ENCODE measurements at regions not wholly inside any gene's neighbourhood (a gene's known extent, or its start where the extent isn't known, plus 50 kb on each side); places are given as distances from the start of the nearest gene placed in this dataset.

DNA sequence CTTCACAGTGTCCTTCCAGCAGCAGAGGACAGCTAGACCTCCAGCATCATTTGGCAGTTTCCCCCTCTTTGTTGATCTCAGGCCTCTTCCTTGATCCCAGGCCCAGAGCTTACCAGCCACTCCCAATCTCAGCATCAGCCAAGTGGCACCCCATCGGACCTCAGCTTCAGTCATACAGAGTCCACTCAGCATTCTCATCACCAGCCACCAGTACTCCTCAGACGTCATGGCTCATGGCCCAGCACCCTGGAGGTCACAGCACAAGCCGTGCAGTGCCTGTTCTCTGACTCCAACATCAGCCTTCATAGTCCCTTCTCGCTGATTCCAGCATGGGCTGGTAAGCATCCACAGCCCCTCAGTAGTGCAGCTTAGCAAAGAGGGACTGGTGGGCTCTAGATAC, 487.6 kb upstream of the DAB1 start:
- no peak overlapping the region for H3K4me3 ChIP-seq (ENCODE audit: low read depth, low read length)
- TF ChIP-seq, protein P1, sequence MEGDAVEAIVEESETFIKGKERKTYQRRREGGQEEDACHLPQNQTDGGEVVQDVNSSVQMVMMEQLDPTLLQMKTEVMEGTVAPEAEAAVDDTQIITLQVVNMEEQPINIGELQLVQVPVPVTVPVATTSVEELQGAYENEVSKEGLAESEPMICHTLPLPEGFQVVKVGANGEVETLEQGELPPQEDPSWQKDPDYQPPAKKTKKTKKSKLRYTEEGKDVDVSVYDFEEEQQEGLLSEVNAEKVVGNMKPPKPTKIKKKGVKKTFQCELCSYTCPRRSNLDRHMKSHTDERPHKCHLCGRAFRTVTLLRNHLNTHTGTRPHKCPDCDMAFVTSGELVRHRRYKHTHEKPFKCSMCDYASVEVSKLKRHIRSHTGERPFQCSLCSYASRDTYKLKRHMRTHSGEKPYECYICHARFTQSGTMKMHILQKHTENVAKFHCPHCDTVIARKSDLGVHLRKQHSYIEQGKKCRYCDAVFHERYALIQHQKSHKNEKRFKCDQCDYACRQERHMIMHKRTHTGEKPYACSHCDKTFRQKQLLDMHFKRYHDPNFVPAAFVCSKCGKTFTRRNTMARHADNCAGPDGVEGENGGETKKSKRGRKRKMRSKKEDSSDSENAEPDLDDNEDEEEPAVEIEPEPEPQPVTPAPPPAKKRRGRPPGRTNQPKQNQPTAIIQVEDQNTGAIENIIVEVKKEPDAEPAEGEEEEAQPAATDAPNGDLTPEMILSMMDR (IDR thresholded peaks at IDR 0.05; ENCODE audit: insufficient read depth, low read depth, low read length, missing control alignments) = no peak
- DNase-seq (ENCODE audit: low read depth) = no peak

DNA sequence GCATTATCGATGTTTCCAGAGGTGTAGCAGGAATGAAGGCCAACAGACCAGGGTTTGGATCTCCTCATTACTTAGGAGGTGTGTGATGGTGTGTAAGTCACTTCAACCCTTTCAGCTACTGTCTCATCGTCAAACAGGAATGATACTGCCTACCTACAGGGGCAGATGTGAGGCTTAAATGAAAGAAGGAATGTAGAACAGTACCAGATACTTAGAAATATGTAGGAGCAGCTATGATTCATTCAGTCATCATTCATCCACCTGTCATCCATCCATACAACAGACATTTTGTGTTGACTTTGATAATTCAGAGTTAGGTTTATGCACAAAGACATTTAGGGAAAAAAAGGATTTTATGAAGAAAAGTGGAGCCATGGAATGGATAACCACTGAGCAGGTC, 486.9 kb upstream of the DAB1 start:
- no peak overlapping the region for H3K4me3 ChIP-seq (ENCODE audit: low read depth, low read length)
- DNase-seq (ENCODE audit: low read depth) = no peak
- TF ChIP-seq, protein P1 (IDR thresholded peaks at IDR 0.05; ENCODE audit: insufficient read depth, low read depth, low read length, missing control alignments) = no peak

DNA sequence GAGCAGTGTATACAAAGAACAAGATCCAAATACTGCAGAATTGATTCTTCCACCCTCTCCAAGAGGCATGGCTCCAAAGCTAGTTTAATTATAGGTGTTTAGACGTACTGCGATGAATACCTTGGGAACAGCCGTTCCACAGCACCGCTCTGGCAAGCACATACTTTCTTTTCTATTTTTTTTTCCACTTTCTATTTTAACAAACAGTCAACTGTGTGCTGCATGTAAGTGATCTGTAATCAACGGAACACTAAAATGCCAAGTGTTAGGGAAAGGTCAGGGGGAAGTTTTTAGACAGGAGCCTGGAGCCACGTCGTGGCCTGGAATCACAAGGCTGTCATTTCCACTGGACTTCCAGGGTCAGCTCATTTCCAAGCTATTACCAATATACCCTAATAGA, 486.4 kb upstream of the DAB1 start:
- H3K4me3 ChIP-seq (ENCODE audit: low read depth, low read length) = no peak overlapping the region
- no peak for DNase-seq (ENCODE audit: low read depth)
- TF ChIP-seq, protein P1 (IDR thresholded peaks at IDR 0.05; ENCODE audit: insufficient read depth, low read depth, low read length, missing control alignments) = no peak

DNA sequence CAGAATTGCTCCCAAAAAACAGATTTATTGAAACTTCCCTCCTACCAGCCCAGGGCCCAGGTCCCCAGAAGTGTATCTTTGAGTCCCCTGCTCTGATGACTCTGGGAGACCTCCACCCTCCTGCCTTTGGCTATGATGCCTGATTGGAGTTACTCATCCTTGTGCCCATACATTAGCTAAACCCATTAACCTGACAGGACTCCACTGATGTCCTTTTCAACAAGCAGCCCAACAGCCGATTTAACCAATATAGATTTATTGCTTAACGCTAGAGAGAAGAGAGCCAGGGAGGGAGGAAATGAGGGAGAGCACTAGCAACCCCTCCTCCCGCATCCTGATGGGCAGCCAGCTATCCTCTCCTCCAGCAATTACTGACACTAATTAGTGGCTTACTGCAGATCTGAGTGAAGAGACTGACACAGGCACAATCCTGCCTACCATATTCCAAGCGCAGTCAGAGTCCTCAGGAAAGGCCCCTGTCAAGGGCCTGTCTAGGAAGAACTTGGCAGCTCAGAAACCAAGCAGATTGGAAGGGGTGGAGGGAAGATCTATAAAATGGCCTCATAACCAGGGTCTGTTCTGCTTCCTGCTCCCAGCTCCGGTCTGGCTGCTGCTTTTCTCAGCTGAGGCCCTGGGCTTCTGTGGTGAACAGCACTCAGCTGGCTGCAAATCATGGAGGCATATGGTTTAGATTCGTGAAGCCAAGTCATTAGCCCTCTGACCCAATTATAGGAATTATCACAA, 484.5 kb upstream of the DAB1 start:
- DNase-seq (ENCODE audit: low read depth) = no peak
- TF ChIP-seq, protein P1 (IDR thresholded peaks at IDR 0.05; ENCODE audit: insufficient read depth, low read depth, low read length, missing control alignments) = no peak
- no peak overlapping the region for H3K4me3 ChIP-seq (ENCODE audit: low read depth, low read length)

- H3K4me3 ChIP-seq (ENCODE audit: low read depth, low read length) = no peak overlapping the region
- TF ChIP-seq, protein P1 (IDR thresholded peaks at IDR 0.05; ENCODE audit: insufficient read depth, low read depth, low read length, missing control alignments) = no peak
- no peak for DNase-seq (ENCODE audit: low read depth)
Observed at GRCh38 chr1:57901208-57901919, 477.5 kb upstream of the DAB1 start.

DNA sequence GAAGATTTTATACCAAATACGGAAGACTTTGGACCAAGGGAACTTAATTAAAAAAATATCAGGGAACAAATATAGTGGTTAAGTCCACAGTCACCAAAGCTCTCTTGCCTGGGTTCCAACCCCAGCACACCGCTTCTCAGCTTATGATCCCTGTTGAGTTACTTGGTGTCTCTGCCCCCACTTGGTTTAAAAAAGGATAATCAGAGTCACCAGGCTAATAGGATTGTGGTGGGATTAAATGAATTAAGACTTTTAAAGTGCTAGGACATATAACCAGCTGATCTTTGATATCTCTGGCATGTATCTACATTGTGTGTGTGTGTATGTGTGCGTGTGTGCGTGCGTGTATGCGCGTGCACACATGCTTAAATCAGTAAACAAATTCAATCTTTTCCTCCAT, 474.7 kb upstream of the DAB1 start:
- no peak for DNase-seq (ENCODE audit: low read depth)
- H3K4me3 ChIP-seq (ENCODE audit: low read depth, low read length) = no peak overlapping the region
- TF ChIP-seq, protein P1 (IDR thresholded peaks at IDR 0.05; ENCODE audit: insufficient read depth, low read depth, low read length, missing control alignments) = no peak
